ENCODE measurements at regions not wholly inside any gene's neighbourhood (a gene's known extent, or its start where the extent isn't known, plus 50 kb on each side); places are given as distances from the start of the nearest gene placed in this dataset.

GRCh38 chr6:100944644-100945043, 63.5 kb upstream of the ASCC3 start:
- no peak for DNase-seq

GRCh38 chr6:100946021-100946540, 65.0 kb upstream of the ASCC3 start:
- DNase-seq, result no peak

- no peak for DNase-seq
These were observed 65.6 kb upstream of the ASCC3 start for GRCh38 chr6:100946711-100947110.

GRCh38 chr6:100948381-100949133, 67.4 kb upstream of the ASCC3 start:
- no peak for DNase-seq

GRCh38 chr6:100952006-100952405, 70.9 kb upstream of the ASCC3 start:
- no peak for DNase-seq

GRCh38 chr6:100959280-100959679, 78.2 kb upstream of the ASCC3 start:
- DNase-seq, result no peak

GRCh38 chr6:100962466-100962865, 81.3 kb upstream of the ASCC3 start:
- no peak for DNase-seq

GRCh38 chr6:100965067-100965466, 83.9 kb upstream of the ASCC3 start:
- DNase-seq, result no peak

- no peak for DNase-seq
These were observed 87.8 kb upstream of the ASCC3 start for GRCh38 chr6:100968949-100969348.

- DNase-seq, result no peak
These were observed 98.1 kb upstream of the ASCC3 start for GRCh38 chr6:100979267-100979666.

GRCh38 chr6:100980949-100981348, 99.8 kb upstream of the ASCC3 start:
- DNase-seq, result no peak

- DNase-seq, result no peak
These were observed 105.8 kb upstream of the ASCC3 start for GRCh38 chr6:100986921-100987320.

- DNase-seq, result no peak
These were observed 106.4 kb upstream of the ASCC3 start for GRCh38 chr6:100987556-100987955.

- DNase-seq, result no peak
These were observed 107.4 kb upstream of the ASCC3 start for GRCh38 chr6:100988391-100988984.

- no peak for DNase-seq
These were observed 108.9 kb upstream of the ASCC3 start for GRCh38 chr6:100990070-100990469.

GRCh38 chr6:100996409-100996808, 115.3 kb upstream of the ASCC3 start:
- DNase-seq, result no peak

- DNase-seq, result no peak
These were observed 117.0 kb upstream of the ASCC3 start for GRCh38 chr6:100998111-100998510.

- no peak for DNase-seq
These were observed 118.0 kb upstream of the ASCC3 start for GRCh38 chr6:100999034-100999597.

GRCh38 chr6:101000341-101000740, 119.2 kb upstream of the ASCC3 start:
- no peak for DNase-seq

- no peak for DNase-seq
These were observed 119.9 kb upstream of the ASCC3 start for GRCh38 chr6:101001012-101001411.

- no peak for DNase-seq
These were observed 120.5 kb upstream of the ASCC3 start for GRCh38 chr6:101001607-101002006.

- no peak for DNase-seq
These were observed 121.9 kb upstream of the ASCC3 start for GRCh38 chr6:101003075-101003474.

GRCh38 chr6:101011186-101011585, 130.1 kb upstream of the ASCC3 start:
- DNase-seq, result no peak

GRCh38 chr6:101013612-101014195, 132.6 kb upstream of the ASCC3 start:
- DNase-seq, result no peak

All from stimulated activated CD8-positive, alpha-beta memory T cell treated with anti-CD3 and anti-CD28 coated beads, Interleukin-4, amount 100 ng/mL, for 48 hours (primary cell).